Adrenal gland (tissue), 5 donors: ENCODE measurements at regions not wholly inside any gene's neighbourhood (a gene's known extent, or its start where the extent isn't known, plus 50 kb on each side); places are given as distances from the start of the nearest gene placed in this dataset.

Experiments used
- CTCF ChIP-seq, 6 experiments: fragments of 450-650 bp in 4 of 6; fragments of 200-600 bp in 2 of 6; sonication (generic) in 1 of 6; IDR thresholded peaks; 1 replicate in 5 of 6; 2 replicates in 1 of 6; pipeline versions ENCODE4 v1.5.1 to v1.8.0; 2016 to 2021; ENCODE audit warnings: antibody characterized with exemption in 6 of 6, mild to moderate bottlenecking in 2 of 6, moderate library complexity in 1 of 6
- POLR2A ChIP-seq, 2 donors: fragments of 450-650 bp; IDR thresholded peaks; one replicate each; pipeline ENCODE4 v1.6.1; 2017; ENCODE audit warnings: antibody characterized with exemption in 2 of 2, mild to moderate bottlenecking in 2 of 2, moderate library complexity in 1 of 2
- donor health status: DM: no; HTN: no; CAD: no.

- TF ChIP-seq CTCF (IDR thresholded peaks at IDR 0.05) = no peak
- TF ChIP-seq POLR2A (IDR thresholded peaks at IDR 0.05) = no peak
Measured at GRCh38 chr18:30696201-30696600, 346.3 kb downstream of the DSC3 start.
